DOHH2 (cell line): ENCODE measurements at regions not wholly inside any gene's neighbourhood (a gene's known extent, or its start where the extent isn't known, plus 50 kb on each side); places are given as distances from the start of the nearest gene placed in this dataset.
"Not testable (repeated sequence)": the region's sequence is repeated elsewhere in the genome, so short reads cannot be mapped to it uniquely, and the experiment has no call there.

Experiments used
- EZH2phosphoT487 ChIP-seq: fragments of 200-600 bp; sonication (generic); IDR thresholded peaks from 2 replicates; pipeline ENCODE4 v1.6.1; 2017; ENCODE audit warnings: borderline replicate concordance, mild to moderate bottlenecking, antibody characterized with exemption, low read length, moderate library complexity, mixed read lengths
- TF ChIP-seq, protein P1 (sequence below): fragments of 200-600 bp; sonication (generic); IDR thresholded peaks from one replicate; pipeline ENCODE4 v1.5.1; 2014; ENCODE audit warnings: antibody characterized with exemption, mild to moderate bottlenecking, low read depth, low read length; ENCODE audit not compliant: poor library complexity, severe bottlenecking

- TF ChIP-seq, protein P1, sequence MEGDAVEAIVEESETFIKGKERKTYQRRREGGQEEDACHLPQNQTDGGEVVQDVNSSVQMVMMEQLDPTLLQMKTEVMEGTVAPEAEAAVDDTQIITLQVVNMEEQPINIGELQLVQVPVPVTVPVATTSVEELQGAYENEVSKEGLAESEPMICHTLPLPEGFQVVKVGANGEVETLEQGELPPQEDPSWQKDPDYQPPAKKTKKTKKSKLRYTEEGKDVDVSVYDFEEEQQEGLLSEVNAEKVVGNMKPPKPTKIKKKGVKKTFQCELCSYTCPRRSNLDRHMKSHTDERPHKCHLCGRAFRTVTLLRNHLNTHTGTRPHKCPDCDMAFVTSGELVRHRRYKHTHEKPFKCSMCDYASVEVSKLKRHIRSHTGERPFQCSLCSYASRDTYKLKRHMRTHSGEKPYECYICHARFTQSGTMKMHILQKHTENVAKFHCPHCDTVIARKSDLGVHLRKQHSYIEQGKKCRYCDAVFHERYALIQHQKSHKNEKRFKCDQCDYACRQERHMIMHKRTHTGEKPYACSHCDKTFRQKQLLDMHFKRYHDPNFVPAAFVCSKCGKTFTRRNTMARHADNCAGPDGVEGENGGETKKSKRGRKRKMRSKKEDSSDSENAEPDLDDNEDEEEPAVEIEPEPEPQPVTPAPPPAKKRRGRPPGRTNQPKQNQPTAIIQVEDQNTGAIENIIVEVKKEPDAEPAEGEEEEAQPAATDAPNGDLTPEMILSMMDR = not testable (repeated sequence)
- TF ChIP-seq EZH2phosphoT487 = not testable (repeated sequence)
Measured at GRCh38 chr16:29113446-29113845, 128.6 kb downstream of the LAT start.
